ENCODE measurements at regions not wholly inside any gene's neighbourhood (a gene's known extent, or its start where the extent isn't known, plus 50 kb on each side); places are given as distances from the start of the nearest gene placed in this dataset.
"Not testable (repeated sequence)": the region's sequence is repeated elsewhere in the genome, so short reads cannot be mapped to it uniquely, and the experiment has no call there.

DNA sequence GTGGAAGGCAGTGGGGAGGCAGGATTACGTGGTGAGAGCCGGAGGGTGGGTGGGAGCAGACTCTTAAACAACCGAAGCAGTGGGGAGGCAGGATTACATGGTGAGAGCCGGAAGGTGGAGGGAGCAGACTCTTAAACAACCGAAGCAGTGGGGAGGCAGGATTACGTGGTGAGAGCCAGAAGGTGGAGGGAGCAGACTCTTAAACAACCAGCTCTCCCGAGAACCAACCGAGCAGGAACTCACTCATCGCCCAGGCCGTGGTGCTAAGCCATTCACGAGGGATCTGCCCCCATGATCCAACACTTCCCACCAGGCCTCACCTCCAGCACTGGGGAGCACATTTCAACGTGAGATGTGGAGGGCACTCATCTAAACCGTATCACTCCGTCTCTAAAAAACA, 87.7 kb downstream of the RTP5 start:
- DNase-seq (ENCODE audit: low spot score), result no peak

DNA sequence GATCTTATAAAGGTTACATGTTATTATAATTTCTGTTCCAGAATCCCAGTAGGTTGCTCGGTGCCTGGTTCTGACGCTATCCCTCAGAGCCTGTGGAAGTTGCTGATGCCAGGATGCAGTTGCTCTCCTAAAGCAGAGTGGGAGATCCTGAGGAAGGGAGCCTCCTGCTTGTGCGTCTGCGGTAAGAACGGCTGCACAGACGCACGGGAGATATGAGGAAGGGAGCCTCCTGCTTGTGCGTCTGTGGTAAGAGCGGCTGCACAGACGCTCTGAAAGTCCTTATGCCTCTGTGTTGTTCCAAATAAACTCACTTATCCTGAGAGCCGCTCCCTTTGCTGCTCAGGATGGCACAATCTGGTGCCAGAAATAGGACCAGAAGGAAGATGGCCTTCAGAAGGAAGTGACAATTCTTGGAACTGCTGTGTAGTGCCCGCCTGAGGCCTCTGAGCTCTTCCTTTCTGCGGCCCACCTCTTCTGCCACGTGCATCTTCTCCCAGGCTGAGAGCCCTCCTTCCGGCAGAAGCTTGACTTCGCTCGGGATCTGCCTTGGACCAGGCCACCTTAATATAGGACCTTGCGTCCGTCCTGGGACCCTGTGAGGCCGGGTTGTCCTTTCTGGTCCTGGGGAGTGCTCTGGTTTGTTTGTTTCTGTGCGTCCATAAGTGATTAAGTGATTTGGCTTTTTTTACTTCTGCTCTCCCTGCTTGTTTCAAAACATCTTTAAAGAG, 89.5 kb downstream of the RTP5 start:
- DNase-seq (ENCODE audit: low spot score), result no peak

DNA sequence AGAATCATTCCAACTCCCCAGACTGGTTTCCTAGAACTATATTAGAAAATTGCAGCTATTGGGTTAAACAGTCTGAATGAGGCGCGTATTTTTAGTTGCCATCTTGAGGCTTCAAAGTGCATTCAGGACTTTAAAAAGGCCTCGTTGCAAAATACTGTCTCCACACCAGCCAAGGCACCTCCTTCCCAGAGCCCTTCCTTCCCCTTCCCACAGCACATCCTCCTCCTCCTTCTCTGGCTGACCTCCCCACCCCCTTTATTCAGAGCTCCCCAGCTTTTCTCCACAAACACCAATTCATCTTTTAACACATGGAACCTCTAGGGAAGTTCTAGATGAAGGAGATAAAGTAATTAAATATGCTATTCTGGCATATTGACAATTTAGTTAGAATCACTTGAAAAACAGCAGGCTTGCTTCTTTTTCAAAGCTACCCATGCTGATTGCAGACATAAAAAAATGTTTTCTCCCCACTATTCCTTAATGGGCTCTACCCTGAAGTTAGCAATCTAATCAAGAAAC, 90.3 kb downstream of the RTP5 start:
- no peak for DNase-seq (ENCODE audit: low spot score)

DNA sequence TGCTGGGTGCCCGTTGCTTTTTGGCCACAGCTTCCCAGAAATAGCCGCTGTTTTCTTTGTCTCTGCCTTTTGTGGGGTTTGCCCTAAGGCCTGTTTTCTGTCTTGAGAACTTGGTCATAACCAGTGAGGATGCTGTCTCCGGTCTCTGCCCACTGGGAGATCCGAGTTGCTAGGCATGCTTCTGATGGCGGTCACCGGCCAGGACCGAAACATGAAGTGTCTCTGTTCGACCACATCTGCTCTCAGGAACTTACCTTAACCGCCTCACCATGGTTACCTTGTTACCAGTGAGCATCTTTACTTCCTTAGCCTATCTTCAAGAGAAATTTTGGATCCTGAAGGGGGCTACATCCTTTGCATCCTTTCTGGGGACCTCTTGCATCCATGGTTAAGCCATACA, 91.9 kb downstream of the RTP5 start:
- no peak for DNase-seq (ENCODE audit: low spot score)

DNA sequence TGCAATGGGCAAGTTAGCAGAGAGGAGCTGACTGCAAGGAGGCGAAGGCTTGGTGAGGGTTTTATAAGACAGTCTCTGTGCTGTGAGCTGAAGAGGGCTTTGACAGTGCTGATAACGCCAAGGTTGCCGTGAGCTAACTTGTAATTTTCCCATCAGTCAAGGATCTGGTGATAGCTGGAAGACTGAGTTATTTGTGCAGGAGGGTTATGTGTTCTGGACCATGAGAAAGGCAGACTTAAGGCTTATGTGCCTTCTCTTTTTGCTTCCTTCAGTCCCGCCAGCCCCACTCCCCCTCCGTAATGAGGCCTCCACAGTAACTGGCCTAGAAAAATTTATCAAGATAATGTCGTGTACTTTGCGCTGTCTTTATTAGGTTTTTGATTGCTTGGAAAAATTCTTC, 94.6 kb downstream of the RTP5 start:
- no peak for DNase-seq (ENCODE audit: low spot score)

DNA sequence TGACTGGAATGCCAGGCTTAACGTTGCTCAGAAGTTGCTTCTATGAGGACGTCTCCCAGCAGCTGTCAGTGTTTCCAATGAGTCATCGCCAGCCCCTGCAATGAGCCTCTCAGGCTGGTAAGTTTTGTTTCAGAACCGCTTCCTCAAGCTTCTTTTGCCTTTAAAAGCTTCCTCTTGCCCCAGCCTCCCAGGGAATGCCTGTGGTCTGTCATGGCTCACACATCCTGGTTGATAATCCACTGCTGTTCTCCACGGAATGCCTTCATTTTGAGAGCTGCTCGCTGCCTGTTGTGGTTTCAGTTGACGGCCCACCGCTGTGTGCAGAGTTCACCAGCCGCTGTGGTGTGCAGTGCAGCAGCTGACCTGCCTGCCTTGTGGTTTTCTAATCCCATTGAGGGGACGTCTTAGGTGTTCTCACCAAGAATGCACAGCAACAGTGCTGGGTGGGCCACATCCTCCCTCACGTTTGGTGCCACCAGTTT, 96.4 kb downstream of the RTP5 start:
- no peak for DNase-seq (ENCODE audit: low spot score)

DNA sequence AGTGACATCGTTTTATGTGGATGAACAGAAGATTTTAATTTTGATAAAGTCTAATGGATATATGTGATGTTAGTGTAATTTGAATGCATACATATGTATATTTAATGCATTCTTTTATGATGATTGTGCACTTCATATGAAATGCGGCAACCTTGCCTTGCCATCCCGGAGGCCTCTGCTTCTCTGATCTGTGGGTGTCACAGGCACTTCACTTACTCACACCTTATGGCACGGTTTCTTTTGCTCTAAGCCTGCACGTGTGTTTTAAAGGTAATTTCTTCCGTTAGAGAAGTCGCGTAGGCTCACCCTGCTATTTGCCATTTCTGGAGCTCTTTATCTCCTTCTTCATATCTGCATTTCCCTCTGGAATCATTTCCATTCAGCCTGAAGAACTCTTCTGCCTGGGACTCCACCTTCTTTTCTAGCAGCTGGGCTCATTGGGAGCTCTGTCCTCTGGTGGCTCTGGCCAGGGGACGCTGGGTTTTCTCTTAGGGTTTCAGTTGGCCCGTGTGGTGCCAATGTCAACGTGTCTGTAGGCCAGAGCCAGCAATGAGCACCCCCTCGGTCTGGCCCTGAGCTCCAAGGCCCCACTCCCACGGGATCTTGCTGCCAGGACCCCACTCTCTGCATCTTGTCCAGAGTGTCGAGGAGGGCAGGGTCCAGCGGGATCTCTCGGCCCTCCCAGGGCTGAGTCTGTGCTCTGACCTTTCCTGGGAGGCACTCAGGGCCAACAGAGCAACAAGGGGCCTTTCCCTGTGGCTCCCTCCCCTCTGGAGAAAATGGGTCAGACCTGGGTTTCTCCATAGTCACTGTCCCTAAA, 97.3 kb downstream of the RTP5 start:
- no peak for DNase-seq (ENCODE audit: low spot score)

DNA sequence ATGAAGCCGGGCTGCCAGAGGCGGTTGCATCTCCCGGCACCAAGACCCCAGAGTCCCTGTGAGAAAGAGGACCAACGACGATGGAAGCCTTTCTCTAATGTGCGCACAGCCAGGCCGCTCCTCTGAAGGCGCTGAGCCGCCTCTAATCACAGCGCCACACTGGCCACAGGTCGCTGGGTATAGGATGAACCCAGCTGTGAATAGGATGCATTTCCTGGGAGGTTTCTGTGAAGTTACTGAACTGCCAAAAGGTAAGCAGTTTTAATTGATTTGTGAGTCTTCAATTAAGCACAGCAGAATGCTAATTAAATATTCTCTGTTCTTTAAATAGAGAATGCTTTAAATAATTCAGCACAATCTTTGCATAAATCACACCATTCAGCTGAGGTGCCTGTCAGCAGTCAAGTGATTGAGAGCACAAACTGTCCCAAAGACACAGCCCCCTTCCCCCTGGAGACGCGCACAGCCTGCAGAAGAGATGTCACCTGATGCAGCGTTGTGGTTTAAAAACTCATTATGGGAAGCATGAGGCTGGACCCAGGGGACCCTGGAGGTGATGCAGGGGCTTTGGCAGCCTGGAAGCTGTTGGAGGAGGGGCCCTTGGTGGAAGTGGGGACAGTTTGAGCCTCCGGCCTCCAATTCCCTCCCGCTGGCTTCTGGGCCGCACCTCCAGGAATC, 98.1 kb downstream of the RTP5 start:
- no peak for DNase-seq (ENCODE audit: low spot score)

DNA sequence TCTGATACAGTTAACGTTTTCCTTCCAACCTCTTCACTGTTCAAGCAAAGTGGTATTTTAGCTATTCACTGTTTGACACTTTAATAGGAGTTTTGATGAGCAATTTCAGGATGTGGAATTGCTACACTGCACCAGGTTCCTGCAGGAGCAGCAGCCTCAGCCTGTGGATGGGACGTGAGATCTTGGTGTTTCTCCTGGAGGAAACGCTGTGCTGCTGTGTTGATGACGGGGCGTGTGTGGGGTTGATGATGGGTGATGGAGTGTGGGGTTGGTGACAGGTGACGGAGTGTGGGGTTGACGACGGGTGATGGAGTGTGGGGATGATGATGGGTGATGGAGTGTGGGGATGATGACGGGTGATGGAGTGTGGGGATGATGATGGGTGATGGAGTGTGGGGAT, 98.9 kb downstream of the RTP5 start:
- no peak for DNase-seq (ENCODE audit: low spot score)

DNA sequence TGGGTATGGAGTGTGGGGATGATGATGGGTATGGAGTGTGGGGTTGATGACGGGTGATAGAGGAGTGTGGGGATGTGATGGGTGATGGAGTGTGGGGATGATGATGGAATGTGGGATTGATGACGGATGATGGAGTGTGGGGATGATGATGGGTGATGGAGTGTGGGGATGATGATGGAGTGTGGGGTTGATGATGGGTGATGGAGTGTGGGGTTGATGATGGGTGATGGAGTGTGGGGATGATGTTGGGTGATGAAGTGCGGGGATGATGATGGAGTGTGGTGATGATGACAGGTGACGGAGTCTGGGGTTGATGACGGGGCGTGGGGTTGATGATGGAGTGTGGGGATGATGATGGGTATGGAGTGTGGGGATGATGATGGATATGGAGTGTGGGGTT, 99.7 kb downstream of the RTP5 start:
- DNase-seq (ENCODE audit: low spot score), result not testable (repeated sequence)

DNA sequence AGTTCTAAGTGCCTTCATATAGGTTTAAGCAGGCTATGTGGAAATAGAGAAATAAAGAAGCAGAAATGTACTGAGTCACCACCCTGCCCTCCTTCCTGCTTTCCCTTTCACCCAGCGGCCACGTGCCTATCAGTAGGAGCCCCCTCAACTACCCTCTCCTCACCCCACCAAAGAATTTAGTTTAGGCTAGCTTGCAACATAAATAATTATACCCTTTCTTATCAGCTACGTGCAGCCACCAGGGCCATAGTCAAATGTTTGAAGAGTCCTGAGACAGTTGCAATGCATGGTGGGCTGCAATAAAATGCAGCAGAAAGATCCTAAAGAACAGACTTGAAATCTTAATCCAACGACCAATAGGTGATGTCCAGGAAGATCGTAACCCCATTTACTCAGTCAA, 101.2 kb downstream of the RTP5 start:
- DNase-seq (ENCODE audit: low spot score), result no peak

DNA sequence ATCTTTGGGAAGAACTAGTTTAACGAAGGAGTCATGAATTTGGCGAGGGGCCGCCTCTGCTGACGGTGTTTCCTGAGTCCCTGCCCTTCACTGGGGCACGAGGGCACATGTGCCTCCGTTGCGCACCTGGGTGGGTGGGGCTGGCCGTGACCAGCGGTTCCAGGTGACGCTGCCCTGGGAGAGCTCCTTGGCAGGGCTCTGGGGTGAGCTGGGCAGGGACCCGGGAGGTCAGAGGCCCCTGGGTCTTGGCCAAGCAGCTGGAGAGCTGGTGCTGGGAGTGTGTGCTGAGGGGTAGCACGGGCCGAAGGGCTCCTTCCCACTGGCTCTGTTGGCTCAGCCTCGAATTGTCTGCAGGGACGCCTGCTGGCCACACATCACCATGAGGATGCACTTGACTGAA, 104.6 kb downstream of the RTP5 start:
- DNase-seq (ENCODE audit: low spot score), result no peak

DNA sequence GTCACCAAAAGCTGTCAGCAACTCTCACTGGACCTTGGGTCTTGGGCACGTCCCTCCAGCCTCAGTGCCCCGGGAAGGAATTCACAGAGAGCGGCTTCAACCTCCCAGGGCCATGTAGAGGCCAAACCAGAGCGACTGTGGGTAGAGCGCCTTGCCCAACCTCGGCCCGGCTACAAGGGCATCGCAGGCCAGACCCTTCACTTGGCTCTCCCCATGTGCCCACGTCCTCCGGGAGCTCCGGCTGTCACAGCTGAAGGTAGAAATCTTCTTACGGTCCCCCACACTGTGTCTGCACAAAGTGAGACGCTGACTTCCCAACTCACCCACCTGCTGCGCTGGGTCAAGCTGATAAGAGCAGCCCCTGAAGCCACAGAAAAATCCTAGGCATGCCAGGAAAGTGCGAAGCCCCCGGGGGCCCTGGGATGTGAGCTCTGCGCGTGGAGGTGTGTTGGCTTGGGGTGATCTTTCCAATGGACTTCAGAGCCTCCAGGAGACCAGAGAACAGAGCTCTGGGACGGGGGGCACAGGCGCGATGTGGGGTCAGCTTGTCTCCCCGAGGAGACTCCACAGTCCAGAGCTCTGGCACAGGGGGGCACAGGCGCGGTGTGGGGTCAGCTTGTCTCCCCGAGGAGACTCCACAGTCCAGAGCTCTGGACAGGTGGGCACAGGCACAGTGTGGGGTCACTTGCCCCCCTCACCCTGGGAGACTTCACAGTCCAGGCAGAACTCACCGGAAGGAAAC, 105.5 kb downstream of the RTP5 start:
- no peak for DNase-seq (ENCODE audit: low spot score)

DNA sequence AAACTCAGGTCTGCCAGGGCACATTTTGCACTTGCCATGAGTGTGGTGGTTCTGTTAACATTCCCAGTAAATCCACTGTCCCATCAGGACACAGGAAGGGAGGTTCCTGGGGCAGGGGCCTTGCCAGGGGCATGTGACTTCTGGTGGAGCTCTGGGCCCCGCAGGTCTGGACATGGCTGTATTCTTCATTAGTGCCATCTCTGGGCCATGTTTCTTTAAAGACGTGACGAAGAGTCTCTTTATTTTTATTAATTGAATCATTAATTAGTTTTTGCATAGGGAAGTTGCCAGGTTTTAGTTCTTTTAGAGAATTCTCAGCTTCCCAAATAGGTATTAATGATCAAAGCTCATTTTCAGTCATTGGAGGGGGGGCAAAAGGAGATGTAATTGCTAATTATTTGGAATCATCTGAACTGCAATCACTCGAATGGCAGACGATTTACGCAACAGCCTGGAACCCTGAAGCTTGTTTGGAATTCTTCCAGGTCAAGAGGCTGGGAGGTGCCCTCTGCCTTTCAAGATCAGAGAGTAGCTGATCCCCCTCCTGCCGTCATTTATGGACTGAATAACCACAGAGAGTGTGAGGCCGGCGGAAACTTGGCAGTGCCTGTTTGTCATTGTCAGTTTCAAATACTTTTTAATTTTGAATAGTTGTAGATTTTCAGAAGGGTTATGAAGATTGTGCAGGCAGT, 106.2 kb downstream of the RTP5 start:
- DNase-seq (ENCODE audit: low spot score), result no peak

DNA sequence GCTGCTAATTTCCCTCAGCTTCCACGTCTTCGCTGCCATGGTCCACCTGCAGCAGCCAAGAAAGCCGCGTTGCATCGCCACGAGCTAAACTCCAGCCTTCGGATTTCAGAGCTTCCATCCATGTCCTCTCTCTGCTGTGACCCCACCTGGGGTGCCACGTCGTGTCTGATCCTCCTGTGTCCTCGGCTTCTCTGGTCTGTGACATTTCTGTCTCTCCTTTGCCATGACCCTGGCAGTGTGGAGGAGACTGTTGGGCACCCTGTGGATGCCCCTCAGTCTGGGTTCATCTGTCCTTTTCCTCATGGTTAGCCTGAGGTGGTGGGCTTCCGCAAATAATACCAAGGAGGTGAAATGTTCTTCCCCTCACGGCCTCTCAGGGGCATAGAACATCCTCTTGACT, 106.8 kb downstream of the RTP5 start:
- DNase-seq (ENCODE audit: low spot score), result no peak

DNA sequence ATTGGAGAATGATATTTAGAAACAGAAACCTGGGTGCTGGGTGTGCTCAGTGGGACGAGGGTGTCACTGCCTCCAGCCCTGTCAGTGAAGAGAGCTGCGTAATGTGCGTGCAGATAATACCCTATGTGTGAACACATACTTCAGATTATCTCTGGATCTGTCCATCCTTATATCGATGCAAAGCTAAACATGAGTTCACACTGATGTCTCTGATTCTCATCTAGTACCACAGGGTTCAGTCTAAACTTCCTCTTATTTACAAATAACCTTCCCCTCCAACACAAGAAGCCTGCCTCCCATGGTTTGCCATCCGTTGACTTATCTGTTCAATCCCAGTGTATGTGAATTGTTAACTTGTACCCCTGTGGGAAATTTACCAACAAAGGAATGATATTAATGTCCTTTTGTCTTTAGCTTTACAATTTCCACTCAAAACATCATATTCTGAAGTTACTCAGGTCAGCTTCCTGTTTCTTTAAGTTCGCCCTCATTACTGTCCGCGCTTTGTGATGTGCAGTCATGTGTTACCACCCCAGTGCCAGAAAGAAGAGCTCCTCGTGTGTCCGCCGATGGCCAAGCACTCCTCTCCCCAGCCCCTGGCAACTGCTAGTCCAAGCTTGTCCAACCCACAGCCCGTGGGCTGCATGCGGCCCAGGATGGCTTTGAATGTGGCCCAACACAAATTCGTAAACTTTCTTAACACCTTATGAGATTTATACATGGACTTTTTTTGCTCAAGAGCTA, 108.2 kb downstream of the RTP5 start:
- no peak for DNase-seq (ENCODE audit: low spot score)

DNA sequence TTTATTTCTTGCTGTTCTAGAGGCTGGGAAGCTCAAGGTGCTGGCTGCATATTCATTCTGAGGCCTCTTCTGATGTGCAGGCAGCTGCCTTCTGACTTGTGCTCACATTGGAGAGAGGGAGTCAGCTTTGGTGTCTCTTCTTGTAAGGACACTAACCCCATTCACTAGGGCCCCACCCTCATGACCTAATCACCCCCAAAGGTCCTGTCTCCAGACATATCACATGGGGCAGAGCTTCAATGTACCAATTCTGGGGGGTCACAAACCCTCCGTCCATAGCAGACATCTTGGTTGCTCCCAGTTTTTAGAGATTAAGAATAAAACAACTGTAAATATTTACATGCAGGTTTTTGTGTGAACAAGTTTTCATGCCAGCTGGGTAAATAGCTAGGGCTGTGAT, 109.1 kb downstream of the RTP5 start:
- DNase-seq (ENCODE audit: low spot score), result no peak

DNA sequence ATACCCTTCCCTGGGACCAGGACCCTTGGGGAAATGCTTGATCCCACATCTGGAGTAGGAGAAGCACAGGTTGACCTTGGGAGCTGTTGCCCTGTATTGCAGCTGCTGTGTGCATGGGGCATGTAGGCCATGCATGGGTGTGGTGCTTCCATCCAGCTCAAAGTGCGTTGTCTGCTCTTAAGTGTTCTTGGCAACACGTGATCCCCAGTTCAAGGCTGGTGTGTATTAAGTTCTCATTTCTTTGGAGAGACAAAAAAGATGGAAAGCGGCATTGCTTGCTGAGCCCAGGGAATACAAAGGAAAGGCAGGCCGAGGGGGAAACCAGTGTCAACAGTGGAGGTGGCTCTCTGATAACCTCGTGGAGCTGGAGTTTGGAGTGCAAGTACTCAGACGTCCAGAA, 110.7 kb downstream of the RTP5 start:
- DNase-seq (ENCODE audit: low spot score), result no peak

DNA sequence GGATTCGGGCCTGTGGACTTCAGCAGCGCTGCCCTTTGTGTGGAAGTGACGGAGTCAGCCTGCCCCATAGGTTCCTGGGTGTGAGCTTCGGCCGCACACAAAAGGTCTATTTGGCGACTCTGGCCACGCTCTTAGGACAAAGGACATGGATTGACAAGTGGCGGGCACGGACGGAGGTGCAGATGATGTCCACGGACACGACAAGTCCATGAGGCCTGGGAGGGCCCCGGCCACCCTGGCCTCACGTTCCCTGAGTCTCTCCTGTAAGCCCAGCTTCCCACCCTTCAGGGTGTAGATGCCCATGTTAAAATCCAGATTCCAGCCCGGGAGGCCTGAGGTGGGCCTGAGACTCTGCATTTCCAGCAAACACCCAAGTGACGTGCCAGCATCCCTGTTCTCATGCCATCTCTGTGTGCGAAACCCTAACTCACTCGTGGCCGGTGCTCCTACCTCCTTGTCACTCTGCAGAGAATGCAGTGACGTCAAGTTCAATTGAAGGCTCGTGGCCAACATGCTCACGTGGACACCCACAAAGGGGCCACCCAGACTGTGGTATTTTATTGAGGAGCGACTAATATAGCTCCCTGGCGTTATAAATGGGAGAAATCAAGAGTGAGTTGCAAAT, 111.7 kb downstream of the RTP5 start:
- no peak for DNase-seq (ENCODE audit: low spot score)
